ENCODE measurements at regions not wholly inside any gene's neighbourhood (a gene's known extent, or its start where the extent isn't known, plus 50 kb on each side); places are given as distances from the start of the nearest gene placed in this dataset.

GRCh38 chr5:167598166-167598565 lies 693.3 kb upstream of the WWC1 start:
- no peaks in the 10 kb centered on the region for H3K9me3 ChIP-seq (ENCODE audit: control insufficient read depth, low read depth, low read length)
- H3K4me1 ChIP-seq (ENCODE audit: control insufficient read depth, extremely low read depth, insufficient read depth, low read length) = no peaks in the 10 kb centered on the region
- H3K4me2 ChIP-seq (ENCODE audit: control insufficient read depth, extremely low read depth, insufficient read depth, low read depth, low read length) = no peak overlapping the region
- TF ChIP-seq, protein P1, sequence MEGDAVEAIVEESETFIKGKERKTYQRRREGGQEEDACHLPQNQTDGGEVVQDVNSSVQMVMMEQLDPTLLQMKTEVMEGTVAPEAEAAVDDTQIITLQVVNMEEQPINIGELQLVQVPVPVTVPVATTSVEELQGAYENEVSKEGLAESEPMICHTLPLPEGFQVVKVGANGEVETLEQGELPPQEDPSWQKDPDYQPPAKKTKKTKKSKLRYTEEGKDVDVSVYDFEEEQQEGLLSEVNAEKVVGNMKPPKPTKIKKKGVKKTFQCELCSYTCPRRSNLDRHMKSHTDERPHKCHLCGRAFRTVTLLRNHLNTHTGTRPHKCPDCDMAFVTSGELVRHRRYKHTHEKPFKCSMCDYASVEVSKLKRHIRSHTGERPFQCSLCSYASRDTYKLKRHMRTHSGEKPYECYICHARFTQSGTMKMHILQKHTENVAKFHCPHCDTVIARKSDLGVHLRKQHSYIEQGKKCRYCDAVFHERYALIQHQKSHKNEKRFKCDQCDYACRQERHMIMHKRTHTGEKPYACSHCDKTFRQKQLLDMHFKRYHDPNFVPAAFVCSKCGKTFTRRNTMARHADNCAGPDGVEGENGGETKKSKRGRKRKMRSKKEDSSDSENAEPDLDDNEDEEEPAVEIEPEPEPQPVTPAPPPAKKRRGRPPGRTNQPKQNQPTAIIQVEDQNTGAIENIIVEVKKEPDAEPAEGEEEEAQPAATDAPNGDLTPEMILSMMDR (optimal IDR thresholded peaks at IDR 0.05 in 1 of 3, IDR thresholded peaks at IDR 0.05 in 1 of 3, conservative IDR thresholded peaks at IDR 0.05 in 1 of 3; ENCODE audit: extremely low read depth in 1 of 3, insufficient read depth in 2 of 3, low read length in 3 of 3) = no peak
- TF ChIP-seq EZH2 (IDR thresholded peaks at IDR 0.05; ENCODE audit: low read length) = no peak
- H3K27ac ChIP-seq (ENCODE audit: control insufficient read depth, insufficient read depth, low read length) = no peak overlapping the region
- H4K20me1 ChIP-seq (ENCODE audit: control insufficient read depth, extremely low read depth, insufficient read depth, low read length) = no peaks in the 10 kb centered on the region
- dilution Hi-C loops (cut with MboI; ENCODE audit: extremely low pct_ligation_motif_present, low sequenced_read_pairs) = no loop called here
- no peaks in the 10 kb centered on the region for H3K79me2 ChIP-seq (ENCODE audit: control insufficient read depth, insufficient read depth, low read length)
- H3K36me3 ChIP-seq (ENCODE audit: control insufficient read depth in 2 of 2, extremely low read depth in 1 of 2, insufficient read depth in 2 of 2, low read length in 2 of 2) = no peaks in the 10 kb centered on the region
- no peaks in the 10 kb centered on the region for H3K9me1 ChIP-seq (ENCODE audit: control insufficient read depth, extremely low read depth, insufficient read depth, low read length)
- H3K27me3 ChIP-seq (ENCODE audit: control insufficient read depth, extremely low read depth, insufficient read depth, low read length) = no peaks in the 10 kb centered on the region
- DNase-seq (ENCODE audit: low read depth, low spot score) (no peak), FAIRE-seq (no peak)
- no peak overlapping the region for H2AFZ ChIP-seq (ENCODE audit: control insufficient read depth, low read length)
- no peak overlapping the region for H3K4me3 ChIP-seq (ENCODE audit: control insufficient read depth in 2 of 3, extremely low read depth in 1 of 3, insufficient read depth in 2 of 3, low read depth in 1 of 3, low read length in 3 of 3)
- H3K9ac ChIP-seq (ENCODE audit: control insufficient read depth, extremely low read depth, insufficient read depth, low read length) = no peak overlapping the region

- Histone ChIP-seq H4K20me1 (ENCODE audit: control insufficient read depth, extremely low read depth, insufficient read depth, low read length) (no peaks in the 10 kb centered on the region), H3K4me3 (ENCODE audit: control insufficient read depth in 2 of 3, extremely low read depth in 1 of 3, insufficient read depth in 2 of 3, low read depth in 1 of 3, low read length in 3 of 3) (no peak overlapping the region), H3K9me1 (ENCODE audit: control insufficient read depth, extremely low read depth, insufficient read depth, low read length) (no peaks in the 10 kb centered on the region), H3K4me2 (ENCODE audit: control insufficient read depth, extremely low read depth, insufficient read depth, low read depth, low read length) (no peak overlapping the region), H3K27ac (ENCODE audit: control insufficient read depth, insufficient read depth, low read length) (no peak overlapping the region), H3K27me3 (ENCODE audit: control insufficient read depth, extremely low read depth, insufficient read depth, low read length) (no peaks in the 10 kb centered on the region), H3K9ac (ENCODE audit: control insufficient read depth, extremely low read depth, insufficient read depth, low read length) (no peak overlapping the region), H3K4me1 (ENCODE audit: control insufficient read depth, extremely low read depth, insufficient read depth, low read length) (no peaks in the 10 kb centered on the region), H3K79me2 (ENCODE audit: control insufficient read depth, insufficient read depth, low read length) (no peaks in the 10 kb centered on the region), H2AFZ (ENCODE audit: control insufficient read depth, low read length) (no peak overlapping the region), H3K9me3 (ENCODE audit: control insufficient read depth, low read depth, low read length) (no peaks in the 10 kb centered on the region), H3K36me3 (ENCODE audit: control insufficient read depth in 2 of 2, extremely low read depth in 1 of 2, insufficient read depth in 2 of 2, low read length in 2 of 2) (no peaks in the 10 kb centered on the region)
- DNase-seq (ENCODE audit: low read depth, low spot score) = no peak
- FAIRE-seq = no peak
- no peak for TF ChIP-seq EZH2 (IDR thresholded peaks at IDR 0.05; ENCODE audit: low read length)
- TF ChIP-seq, protein P1 (optimal IDR thresholded peaks at IDR 0.05 in 1 of 3, IDR thresholded peaks at IDR 0.05 in 1 of 3, conservative IDR thresholded peaks at IDR 0.05 in 1 of 3; ENCODE audit: extremely low read depth in 1 of 3, insufficient read depth in 2 of 3, low read length in 3 of 3) = no peak
- dilution Hi-C loops (cut with MboI; ENCODE audit: extremely low pct_ligation_motif_present, low sequenced_read_pairs) = no loop called here
These were observed 689.4 kb upstream of the WWC1 start for GRCh38 chr5:167602067-167602466.

Data from keratinocyte (primary cell).